LNCAP (cell line): ENCODE measurements at regions not wholly inside any gene's neighbourhood (a gene's known extent, or its start where the extent isn't known, plus 50 kb on each side); places are given as distances from the start of the nearest gene placed in this dataset.

ENCODE experiments used
- TF ChIP-seq, protein P1 (sequence below): fragments of 450-650 bp; IDR thresholded peaks from 2 replicates; pipeline ENCODE4 v1.5.1; 2017; ENCODE audit warnings: mild to moderate bottlenecking

DNA sequence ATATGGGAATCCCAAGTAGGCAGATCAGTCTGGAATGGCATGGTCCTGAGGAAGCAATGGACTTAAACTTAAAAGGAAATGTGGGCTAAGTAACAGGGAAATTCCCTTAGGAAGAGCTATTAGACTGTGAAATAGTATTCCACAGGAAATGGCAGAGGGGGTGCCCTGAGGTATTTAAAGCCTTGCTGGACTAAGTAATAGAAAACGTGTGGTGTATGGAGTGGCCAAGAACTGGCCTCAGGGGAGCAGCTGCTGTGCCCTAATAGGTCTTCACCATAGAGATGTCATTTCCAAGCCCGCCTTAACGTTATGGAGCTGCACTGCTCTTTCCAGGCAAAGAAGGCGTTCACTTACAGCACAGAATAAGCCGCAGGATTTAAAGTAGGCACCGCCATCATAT lies 365.2 kb upstream of the ZMIZ1 start:
- TF ChIP-seq, protein P1, sequence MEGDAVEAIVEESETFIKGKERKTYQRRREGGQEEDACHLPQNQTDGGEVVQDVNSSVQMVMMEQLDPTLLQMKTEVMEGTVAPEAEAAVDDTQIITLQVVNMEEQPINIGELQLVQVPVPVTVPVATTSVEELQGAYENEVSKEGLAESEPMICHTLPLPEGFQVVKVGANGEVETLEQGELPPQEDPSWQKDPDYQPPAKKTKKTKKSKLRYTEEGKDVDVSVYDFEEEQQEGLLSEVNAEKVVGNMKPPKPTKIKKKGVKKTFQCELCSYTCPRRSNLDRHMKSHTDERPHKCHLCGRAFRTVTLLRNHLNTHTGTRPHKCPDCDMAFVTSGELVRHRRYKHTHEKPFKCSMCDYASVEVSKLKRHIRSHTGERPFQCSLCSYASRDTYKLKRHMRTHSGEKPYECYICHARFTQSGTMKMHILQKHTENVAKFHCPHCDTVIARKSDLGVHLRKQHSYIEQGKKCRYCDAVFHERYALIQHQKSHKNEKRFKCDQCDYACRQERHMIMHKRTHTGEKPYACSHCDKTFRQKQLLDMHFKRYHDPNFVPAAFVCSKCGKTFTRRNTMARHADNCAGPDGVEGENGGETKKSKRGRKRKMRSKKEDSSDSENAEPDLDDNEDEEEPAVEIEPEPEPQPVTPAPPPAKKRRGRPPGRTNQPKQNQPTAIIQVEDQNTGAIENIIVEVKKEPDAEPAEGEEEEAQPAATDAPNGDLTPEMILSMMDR: no peak

DNA sequence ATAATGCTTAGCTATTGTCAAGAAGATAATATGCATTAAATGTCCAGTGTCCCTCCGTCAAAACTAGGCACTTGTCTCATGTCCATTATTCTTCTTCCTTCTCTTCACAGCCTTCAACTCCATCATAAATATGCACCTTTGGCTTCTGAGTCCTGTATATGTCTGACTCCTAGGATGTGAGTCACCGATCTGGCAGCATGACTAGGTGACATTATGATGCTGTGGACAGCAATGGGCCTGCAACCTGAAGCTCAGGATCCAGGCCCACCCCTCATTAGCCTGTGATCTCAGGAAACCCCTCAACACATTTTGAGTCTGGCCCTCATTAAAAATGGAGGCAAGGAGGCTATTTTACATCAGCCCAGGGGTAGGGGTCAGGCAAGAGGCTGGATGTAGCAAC lies 362.5 kb upstream of the ZMIZ1 start:
- TF ChIP-seq, protein P1: no peak

DNA sequence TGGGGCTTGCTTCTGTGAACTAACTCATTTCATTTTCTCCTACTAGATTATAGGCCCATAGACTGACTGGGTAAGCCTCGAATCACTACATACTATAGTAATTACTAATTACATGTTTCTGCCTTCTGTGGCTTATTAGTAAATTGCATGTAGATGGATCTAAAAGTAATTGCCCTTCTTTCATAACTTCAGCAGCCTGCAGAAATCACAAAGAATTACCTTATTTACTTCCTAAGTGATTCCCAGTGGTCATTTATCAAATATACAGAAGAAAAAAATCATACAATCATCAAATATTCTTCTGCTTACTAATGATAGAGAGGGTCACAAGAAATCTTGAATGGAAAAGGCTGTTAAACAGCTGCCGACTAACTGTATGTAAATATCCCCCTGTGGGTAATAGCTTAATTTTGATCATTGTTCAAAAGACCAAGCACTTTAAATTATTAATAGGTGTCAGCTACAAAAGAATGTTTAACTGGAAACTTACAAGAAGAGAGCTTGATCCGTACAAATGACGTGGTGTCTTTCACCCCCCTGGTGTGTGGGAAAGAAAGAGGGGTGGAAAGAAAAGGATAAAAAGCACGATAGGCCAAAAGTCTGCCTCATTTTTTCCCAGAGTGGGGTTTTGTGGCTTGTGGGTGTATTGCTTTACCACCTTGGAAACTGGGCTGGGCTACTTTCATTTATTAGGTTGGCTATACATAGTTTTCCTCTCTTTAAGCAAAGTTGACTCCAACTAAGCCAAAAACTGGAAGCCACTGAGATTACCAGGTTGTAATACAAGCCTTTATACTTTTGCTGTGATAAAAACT lies 361.8 kb upstream of the ZMIZ1 start:
- TF ChIP-seq, protein P1: no peak

DNA sequence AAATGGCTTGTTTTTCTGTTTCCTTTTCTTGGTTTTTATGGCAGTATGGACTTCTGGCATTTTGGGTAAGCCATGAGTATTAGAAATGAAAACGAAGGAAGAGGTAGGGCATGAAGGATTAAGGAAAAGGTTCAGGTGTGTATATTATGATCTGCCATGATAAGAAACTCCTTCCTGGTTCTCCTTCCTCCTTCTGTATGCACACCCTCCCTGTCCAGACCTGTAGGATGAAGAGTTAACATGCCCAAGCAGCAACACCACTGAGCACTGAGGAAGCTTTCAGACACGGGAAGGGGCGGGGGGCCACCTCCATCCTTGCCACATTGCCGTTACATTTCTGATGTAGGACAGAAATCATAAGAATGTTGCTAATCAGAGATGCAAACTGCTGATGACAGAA lies 361.0 kb upstream of the ZMIZ1 start:
- TF ChIP-seq, protein P1: no peak

DNA sequence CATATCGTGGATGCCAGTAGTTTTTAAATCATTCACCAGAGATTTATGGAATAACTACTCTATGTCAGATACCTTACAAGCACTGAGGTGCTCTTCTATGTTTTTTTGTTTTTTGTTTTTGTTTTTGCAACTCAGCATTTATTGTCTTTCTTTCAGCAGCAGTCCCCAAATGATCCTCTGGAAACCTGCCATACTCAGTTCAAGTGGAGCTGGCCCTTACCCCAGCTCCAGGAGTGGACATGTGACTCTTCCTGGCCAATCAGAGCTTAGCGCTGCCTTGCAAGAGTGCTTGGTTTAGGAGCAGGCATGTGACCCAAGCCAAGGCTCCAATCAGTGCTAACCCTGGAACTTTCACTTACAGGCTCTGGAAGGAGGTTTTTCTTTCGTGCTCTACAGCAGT lies 356.6 kb upstream of the ZMIZ1 start:
- TF ChIP-seq, protein P1: no peak

DNA sequence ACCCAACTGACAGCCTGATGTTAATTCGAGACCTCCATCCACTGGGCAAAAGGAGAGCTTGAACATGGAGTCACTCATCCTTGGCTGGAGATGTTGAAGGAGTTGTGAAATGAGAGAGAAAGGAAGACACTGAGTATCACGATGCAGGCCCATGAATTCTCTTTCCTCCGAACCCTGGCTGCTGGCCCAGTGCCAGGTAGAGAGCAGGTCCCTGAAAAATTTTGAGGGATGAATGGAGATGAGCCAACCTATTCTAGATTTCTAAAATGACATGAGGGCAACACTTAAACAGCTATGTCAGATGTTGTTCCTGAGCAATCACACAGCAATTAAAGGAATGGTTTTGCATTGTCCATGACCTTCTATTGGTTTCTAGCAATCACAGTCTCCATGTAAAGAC lies 355.1 kb upstream of the ZMIZ1 start:
- TF ChIP-seq, protein P1: no peak

DNA sequence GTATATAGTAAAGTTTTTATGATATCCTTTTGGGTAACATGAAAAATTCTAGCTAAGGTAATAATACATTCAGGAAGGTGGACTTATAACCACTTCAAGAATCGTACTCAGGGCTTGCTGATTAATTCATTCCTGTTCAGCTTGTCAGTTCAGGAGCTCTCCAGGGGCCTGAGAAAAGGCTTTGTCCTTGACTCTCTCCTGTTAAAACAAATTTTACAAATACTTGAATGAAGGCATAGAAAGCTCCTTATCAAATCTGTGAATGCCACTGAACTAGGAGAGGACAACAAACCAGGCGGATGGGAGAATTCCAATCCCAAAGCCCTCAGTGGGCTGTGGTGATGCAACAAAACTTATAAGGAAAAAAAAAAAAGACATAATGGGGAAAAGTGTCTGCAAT lies 354.5 kb upstream of the ZMIZ1 start:
- TF ChIP-seq, protein P1: no peak

DNA sequence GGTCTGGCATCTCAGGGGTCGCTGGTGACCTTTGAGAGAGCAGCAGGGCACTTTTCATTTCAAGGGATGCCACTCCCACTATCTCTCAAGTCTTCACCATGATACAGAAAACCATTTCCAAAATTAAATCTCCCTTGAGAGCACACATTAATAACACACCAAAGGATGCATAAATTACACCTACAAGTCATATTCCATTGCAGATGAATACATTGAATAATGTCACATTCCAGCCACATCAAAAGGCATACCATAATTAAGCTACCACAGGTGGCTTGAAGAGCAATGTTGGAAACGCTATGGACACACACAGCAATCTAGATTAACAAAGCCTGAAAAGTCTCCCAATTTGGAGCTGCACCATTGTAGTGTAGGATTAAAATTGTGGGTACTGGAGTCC lies 353.3 kb upstream of the ZMIZ1 start:
- TF ChIP-seq, protein P1: no peak
